Endodermal cell (in vitro differentiated cells): ENCODE measurements at regions not wholly inside any gene's neighbourhood (a gene's known extent, or its start where the extent isn't known, plus 50 kb on each side); places are given as distances from the start of the nearest gene placed in this dataset.

Experiments
- DNase-seq: peaks from one replicate; pipeline ENCODE4 v3.0.0-alpha.2; 2017
- H3K27ac ChIP-seq: 2 replicates; pipeline ENCODE4 v1.5.1; 2013; ENCODE audit warnings: mild to moderate bottlenecking, low read depth, low read length, moderate library complexity
- H3K27me3 ChIP-seq: 2 replicates; pipeline ENCODE4 v1.6.1; 2013; ENCODE audit warnings: mild to moderate bottlenecking, low read length, moderate library complexity; ENCODE audit not compliant: insufficient read depth, control insufficient read depth, poor library complexity, severe bottlenecking
- H3K36me3 ChIP-seq: 2 replicates; pipeline ENCODE4 v1.7.0; 2013; ENCODE audit warnings: mild to moderate bottlenecking, low read length, moderate library complexity; ENCODE audit not compliant: control insufficient read depth, insufficient read depth
- H3K4me1 ChIP-seq: one replicate; pipeline ENCODE4 v1.7.0; 2013; ENCODE audit warnings: low read length; ENCODE audit not compliant: control insufficient read depth, insufficient read depth
- H3K4me3 ChIP-seq: 2 replicates; pipeline ENCODE4 v1.5.1; 2013; ENCODE audit warnings: mild to moderate bottlenecking, low read length, moderate library complexity
- H3K9ac ChIP-seq: 2 replicates; pipeline ENCODE4 v1.6.1; 2013; ENCODE audit warnings: mild to moderate bottlenecking, low read length, moderate library complexity; ENCODE audit not compliant: poor library complexity, severe bottlenecking; ENCODE audit errors: extremely low read depth
- H3K9me3 ChIP-seq: 2 replicates; pipeline ENCODE4 v1.6.1; 2013; ENCODE audit warnings: mild to moderate bottlenecking, low read length, moderate library complexity; ENCODE audit not compliant: control insufficient read depth
- H3K27ac Mint-ChIP-seq: 2 replicates; pipeline ENCODE4 v1.8.0; 2020; ENCODE audit warnings: mixed read lengths
- H3K27me3 Mint-ChIP-seq: 2 replicates; pipeline ENCODE4 v1.8.0; 2021; ENCODE audit warnings: mild to moderate bottlenecking, mixed read lengths; ENCODE audit not compliant: insufficient read depth
- H3K36me3 Mint-ChIP-seq: 2 replicates; pipeline ENCODE4 v1.8.0; 2020; ENCODE audit warnings: low read depth, mixed read lengths
- H3K4me1 Mint-ChIP-seq: 2 replicates; pipeline ENCODE4 v1.8.0; 2020; ENCODE audit warnings: mixed read lengths
- H3K4me3 Mint-ChIP-seq: 2 replicates; pipeline ENCODE4 v1.8.0; 2020; ENCODE audit warnings: mild to moderate bottlenecking, moderate library complexity, mixed read lengths
- H3K9me3 Mint-ChIP-seq: 2 replicates; pipeline ENCODE4 v1.8.0; 2020; ENCODE audit warnings: mild to moderate bottlenecking, mixed read lengths
- CTCF ChIP-seq: fragments of 200-600 bp; sonication (generic); conservative IDR thresholded peaks from 2 replicates; pipeline ENCODE4 v1.5.0; 2021; ENCODE audit warnings: antibody characterized with exemption, mild to moderate bottlenecking
- WGBS, 2 experiments: methylation state at CpG; one replicate each; pipeline versions ENCODE4 v1.1.5 to v1.1.7; 2013; ENCODE audit warnings: missing lambda C conversion rate in 2 of 2, mixed read lengths in 1 of 2; ENCODE audit not compliant: insufficient coverage in 1 of 2, insufficient read length in 1 of 2; 5-methylcytosine and 5-hydroxymethylcytosine counted together

GRCh38 chr1:82848043-82848442, 1047.3 kb downstream of the ADGRL2 start:
- H3K4me3 ChIP-seq, result no peak overlapping the region
- no peaks in the 10 kb centered on the region for H3K9me3 ChIP-seq
- Mint-ChIP-seq H3K27me3 (no peaks in the 10 kb centered on the region), H3K4me1 (peaks cover 19% of the 10 kb centered on the region), H3K4me3 (peak overlapping the region; percentile 13), H3K27ac (peak overlapping the region; percentile 11), H3K36me3 (no peaks in the 10 kb centered on the region), H3K9me3 (peaks cover 2% of the 10 kb centered on the region)
- H3K27me3 ChIP-seq, result no peaks in the 10 kb centered on the region
- TF ChIP-seq CTCF, result no peak
- 38% methylated on average over 1 of the region's 1 CpG; no CpG with 5 or more reads in 1 of the 2 experiments for WGBS, 2 experiments
- H3K36me3 ChIP-seq, result no peaks in the 10 kb centered on the region
- H3K4me1 ChIP-seq, result no peaks in the 10 kb centered on the region
- H3K9ac ChIP-seq, result no peak overlapping the region
- H3K27ac ChIP-seq, result no peak overlapping the region
- DNase-seq, result no peak

DNA sequence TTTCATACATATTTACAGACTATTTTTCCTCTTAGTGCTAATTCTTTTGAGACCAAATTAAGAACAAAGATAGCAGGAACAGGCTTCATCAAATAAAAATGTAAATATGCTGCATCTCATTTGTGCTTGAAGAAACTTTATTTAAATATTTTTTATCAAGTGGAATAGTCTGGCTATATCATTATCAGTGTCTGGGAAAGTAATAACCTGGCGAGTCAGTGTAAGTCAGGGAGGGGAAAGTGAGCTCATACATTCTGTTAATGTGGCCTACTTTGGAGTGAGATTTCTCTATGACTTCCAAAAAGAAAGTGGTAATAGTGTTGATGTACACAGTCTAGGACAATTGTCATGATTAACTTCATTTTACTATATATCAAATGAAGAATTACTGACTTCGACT, 1045.1 kb downstream of the ADGRL2 start:
- H3K4me1 Mint-ChIP-seq, result peaks cover 19% of the 10 kb centered on the region
- H3K9ac ChIP-seq, result no peak overlapping the region
- H3K36me3 Mint-ChIP-seq, result no peaks in the 10 kb centered on the region
- no peak for TF ChIP-seq CTCF
- H3K4me3 Mint-ChIP-seq, result no peak overlapping the region
- H3K9me3 Mint-ChIP-seq, result no peaks in the 10 kb centered on the region
- no peaks in the 10 kb centered on the region for H3K9me3 ChIP-seq
- no peaks in the 10 kb centered on the region for H3K27me3 Mint-ChIP-seq
- no peaks in the 10 kb centered on the region for H3K4me1 ChIP-seq
- H3K27ac Mint-ChIP-seq, result peak overlapping the region; percentile 55
- H3K4me3 ChIP-seq, result no peak overlapping the region
- DNase-seq, result no peak
- H3K27ac ChIP-seq, result no peak overlapping the region
- no peaks in the 10 kb centered on the region for H3K36me3 ChIP-seq
- 80 to 95% methylated on average over 1 to 2 of the region's 2 CpGs for WGBS, 2 experiments
- H3K27me3 ChIP-seq, result no peaks in the 10 kb centered on the region

GRCh38 chr1:82844911-82845827, 1044.4 kb downstream of the ADGRL2 start:
- H3K36me3 ChIP-seq, result no peaks in the 10 kb centered on the region
- no peak for TF ChIP-seq CTCF
- no peaks in the 10 kb centered on the region for H3K4me1 ChIP-seq
- Mint-ChIP-seq H3K9me3 (no peaks in the 10 kb centered on the region), H3K27me3 (no peaks in the 10 kb centered on the region), H3K27ac (no peak overlapping the region), H3K4me1 (peaks cover 19% of the 10 kb centered on the region), H3K36me3 (no peaks in the 10 kb centered on the region), H3K4me3 (no peak overlapping the region)
- no peaks in the 10 kb centered on the region for H3K27me3 ChIP-seq
- 71 to 100% methylated on average over 1 to 4 of the region's 4 CpGs for WGBS, 2 experiments
- no peak for DNase-seq
- H3K27ac ChIP-seq, result peak overlapping the region; percentile 56
- H3K4me3 ChIP-seq, result no peak overlapping the region
- no peak overlapping the region for H3K9ac ChIP-seq
- H3K9me3 ChIP-seq, result no peaks in the 10 kb centered on the region
